ENCODE measurements at regions not wholly inside any gene's neighbourhood (a gene's known extent, or its start where the extent isn't known, plus 50 kb on each side); places are given as distances from the start of the nearest gene placed in this dataset.

DNA sequence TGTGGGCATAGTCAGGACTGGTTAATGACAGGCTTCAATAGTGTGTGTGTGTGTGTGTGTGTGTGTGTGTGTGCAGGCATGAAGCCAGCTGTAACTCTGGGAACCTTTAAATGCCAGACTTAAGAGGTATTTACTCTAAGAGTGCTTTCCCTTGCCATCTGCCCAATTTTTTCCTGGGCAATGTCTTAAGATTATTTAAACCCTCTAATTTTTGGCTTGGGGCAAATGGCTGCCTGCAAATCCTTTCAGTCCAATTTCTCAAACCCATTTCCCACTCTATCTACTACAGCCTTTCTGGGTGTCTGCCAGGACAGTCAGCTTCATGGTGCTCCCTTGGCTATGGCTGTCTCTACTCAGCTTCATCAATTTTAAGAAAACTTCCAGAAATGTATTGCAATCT lies 62.6 kb upstream of the C1GALT1 start:
- no peak for TF ChIP-seq GATA3 (IDR thresholded peaks at IDR 0.05; ENCODE audit: low read depth, low read length)
- no peak for TF ChIP-seq GATA2 (IDR thresholded peaks at IDR 0.05; ENCODE audit: low read depth, low read length)

Measured in SH-SY5Y (cell line).